ENCODE measurements at regions not wholly inside any gene's neighbourhood (a gene's known extent, or its start where the extent isn't known, plus 50 kb on each side); places are given as distances from the start of the nearest gene placed in this dataset.

DNA sequence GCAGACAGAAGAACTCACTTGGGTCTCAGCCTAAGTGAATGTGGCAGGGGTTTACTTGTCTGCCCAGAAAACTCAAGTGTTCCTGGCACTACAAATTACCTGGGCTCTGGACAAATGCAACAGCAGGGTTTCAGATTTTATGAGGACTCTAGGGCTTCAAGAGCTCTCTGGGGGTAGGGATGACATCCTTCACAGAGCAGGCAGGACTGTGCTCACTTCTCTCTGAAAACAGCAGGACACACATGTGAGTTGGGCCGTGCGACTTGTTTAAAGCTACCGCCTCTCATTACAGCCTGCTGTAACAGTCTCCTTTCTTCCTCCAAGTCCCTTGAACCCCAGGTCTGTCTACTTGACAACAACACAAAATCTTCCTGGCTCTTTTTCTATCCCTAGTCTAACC is 212.6 kb downstream of the EN1 start:
- Histone ChIP-seq H3K4me1 (ENCODE audit: control insufficient read depth, low read depth, low read length) (peaks cover 3% of the 10 kb centered on the region), H2BK15ac (replicated peaks; ENCODE audit: low read depth) (no peak overlapping the region), H3K4me2 (ENCODE audit: low read length) (no peak overlapping the region), H3K27me3 (ENCODE audit: insufficient read depth, low read length, poor library complexity) (no peaks in the 10 kb centered on the region), H3K79me1 (ENCODE audit: low read length) (no peaks in the 10 kb centered on the region), H3K4ac (ENCODE audit: low read depth, low read length) (no peak overlapping the region), H4K8ac (ENCODE audit: low read depth, low read length) (no peak overlapping the region), H3K18ac (ENCODE audit: low read length) (no peak overlapping the region), H3K4me3 (ENCODE audit: low read length) (no peak overlapping the region), H3K27ac (ENCODE audit: low read depth, low read length) (no peak overlapping the region), H3K79me2 (ENCODE audit: control insufficient read depth, insufficient read depth, low read length) (no peaks in the 10 kb centered on the region), H3K23ac (ENCODE audit: low read length) (no peak overlapping the region), H4K5ac (ENCODE audit: low read length) (no peak overlapping the region), H3K56ac (ENCODE audit: low read length) (no peak overlapping the region), H2BK120ac (ENCODE audit: low read depth, low read length) (no peak overlapping the region), H3K9ac (ENCODE audit: low read length) (no peak overlapping the region), H2AK5ac (ENCODE audit: low read length) (no peak overlapping the region), H3K36me3 (ENCODE audit: control insufficient read depth, insufficient read depth, low read length) (no peaks in the 10 kb centered on the region), H2BK5ac (ENCODE audit: low read length) (no peak overlapping the region)
- DNase-seq: no peak
- WGBS (ENCODE audit: extremely low coverage, insufficient coverage, low lambda C conversion rate): no CpG with 5 or more reads among the region's 3 CpGs

DNA sequence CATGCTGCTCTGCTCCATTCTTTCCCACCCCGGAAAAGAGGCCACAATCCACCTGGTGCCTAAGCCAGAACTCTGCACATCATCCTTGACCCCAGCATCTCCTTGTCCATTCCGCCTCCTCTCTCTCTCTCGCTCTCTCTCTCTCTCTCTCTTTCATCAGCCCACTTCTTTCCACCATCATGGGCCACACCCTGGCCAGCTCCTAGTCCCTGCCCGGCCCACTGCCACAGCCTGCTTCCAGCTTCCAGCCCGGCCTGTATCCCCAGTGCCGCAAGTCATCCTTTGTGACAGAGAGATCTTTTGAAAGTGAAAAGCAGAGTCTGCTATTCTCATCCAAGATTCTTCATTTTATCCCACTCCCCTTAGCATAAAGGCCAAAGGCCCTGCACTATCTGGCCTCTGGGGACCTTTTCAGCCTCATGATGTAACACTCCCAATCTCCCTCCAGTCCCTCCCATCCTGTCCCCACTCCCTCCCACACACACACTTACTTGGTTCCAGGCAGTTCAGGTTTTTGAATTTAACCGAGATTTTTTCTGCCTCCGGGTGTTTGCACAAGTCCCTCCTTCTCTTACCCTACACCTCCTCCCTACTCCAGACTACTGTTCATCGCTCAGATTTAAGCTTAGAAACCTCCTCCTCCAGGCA is 214.0 kb downstream of the EN1 start:
- Histone ChIP-seq H3K79me1 (ENCODE audit: low read length) (no peaks in the 10 kb centered on the region), H3K23ac (ENCODE audit: low read length) (no peak overlapping the region), H4K8ac (ENCODE audit: low read depth, low read length) (no peak overlapping the region), H3K27me3 (ENCODE audit: insufficient read depth, low read length, poor library complexity) (no peaks in the 10 kb centered on the region), H3K36me3 (ENCODE audit: control insufficient read depth, insufficient read depth, low read length) (no peaks in the 10 kb centered on the region), H3K79me2 (ENCODE audit: control insufficient read depth, insufficient read depth, low read length) (no peaks in the 10 kb centered on the region), H3K4ac (ENCODE audit: low read depth, low read length) (no peak overlapping the region), H2AK5ac (ENCODE audit: low read length) (no peak overlapping the region), H3K4me2 (ENCODE audit: low read length) (no peak overlapping the region), H3K27ac (ENCODE audit: low read depth, low read length) (no peak overlapping the region), H3K56ac (ENCODE audit: low read length) (no peak overlapping the region), H3K9ac (ENCODE audit: low read length) (no peak overlapping the region), H3K18ac (ENCODE audit: low read length) (no peak overlapping the region), H3K4me3 (ENCODE audit: low read length) (no peak overlapping the region), H4K5ac (ENCODE audit: low read length) (no peak overlapping the region), H3K4me1 (ENCODE audit: control insufficient read depth, low read depth, low read length) (peaks cover 3% of the 10 kb centered on the region), H2BK15ac (replicated peaks; ENCODE audit: low read depth) (no peak overlapping the region), H2BK5ac (ENCODE audit: low read length) (no peak overlapping the region), H2BK120ac (ENCODE audit: low read depth, low read length) (no peak overlapping the region)
- DNase-seq: no peak
- no CpG with 5 or more reads among the region's 9 CpGs for WGBS (ENCODE audit: extremely low coverage, insufficient coverage, low lambda C conversion rate)

DNA sequence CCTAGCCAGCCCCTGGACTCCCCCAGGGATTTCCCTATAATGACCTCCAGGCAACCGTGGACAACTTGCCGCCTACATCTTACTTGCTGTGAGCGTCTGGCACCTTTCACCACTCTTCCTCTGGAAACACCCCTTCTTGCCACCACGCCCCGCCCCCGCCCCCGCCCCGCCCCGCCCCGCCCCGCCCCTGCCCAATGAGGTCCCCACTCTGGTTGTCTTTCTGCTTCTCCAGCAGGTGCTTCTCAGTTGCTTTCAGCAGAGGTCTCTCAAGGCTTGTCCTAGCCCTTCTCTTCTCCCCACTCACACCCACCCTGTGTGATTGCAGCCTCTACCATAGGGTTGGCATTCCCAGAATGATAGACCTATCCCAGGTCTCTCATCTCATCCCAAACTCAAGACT is 214.5 kb downstream of the EN1 start:
- no peak overlapping the region for H3K9ac ChIP-seq (ENCODE audit: low read length)
- H3K56ac ChIP-seq (ENCODE audit: low read length): no peak overlapping the region
- no peak overlapping the region for H3K4me2 ChIP-seq (ENCODE audit: low read length)
- H3K4me3 ChIP-seq (ENCODE audit: low read length): no peak overlapping the region
- H3K23ac ChIP-seq (ENCODE audit: low read length): no peak overlapping the region
- no peaks in the 10 kb centered on the region for H3K79me2 ChIP-seq (ENCODE audit: control insufficient read depth, insufficient read depth, low read length)
- no peak overlapping the region for H4K5ac ChIP-seq (ENCODE audit: low read length)
- H2AK5ac ChIP-seq (ENCODE audit: low read length): no peak overlapping the region
- H3K27me3 ChIP-seq (ENCODE audit: insufficient read depth, low read length, poor library complexity): no peaks in the 10 kb centered on the region
- H3K4me1 ChIP-seq (ENCODE audit: control insufficient read depth, low read depth, low read length): peaks cover 3% of the 10 kb centered on the region
- H4K8ac ChIP-seq (ENCODE audit: low read depth, low read length): no peak overlapping the region
- no peak overlapping the region for H2BK120ac ChIP-seq (ENCODE audit: low read depth, low read length)
- no peak overlapping the region for H2BK5ac ChIP-seq (ENCODE audit: low read length)
- no peak overlapping the region for H3K18ac ChIP-seq (ENCODE audit: low read length)
- no CpG with 5 or more reads among the region's 11 CpGs for WGBS (ENCODE audit: extremely low coverage, insufficient coverage, low lambda C conversion rate)
- peak; percentile 44 for DNase-seq
- H3K36me3 ChIP-seq (ENCODE audit: control insufficient read depth, insufficient read depth, low read length): no peaks in the 10 kb centered on the region
- no peak overlapping the region for H2BK15ac ChIP-seq (replicated peaks; ENCODE audit: low read depth)
- H3K27ac ChIP-seq (ENCODE audit: low read depth, low read length): no peak overlapping the region
- H3K79me1 ChIP-seq (ENCODE audit: low read length): no peaks in the 10 kb centered on the region
- no peak overlapping the region for H3K4ac ChIP-seq (ENCODE audit: low read depth, low read length)

DNA sequence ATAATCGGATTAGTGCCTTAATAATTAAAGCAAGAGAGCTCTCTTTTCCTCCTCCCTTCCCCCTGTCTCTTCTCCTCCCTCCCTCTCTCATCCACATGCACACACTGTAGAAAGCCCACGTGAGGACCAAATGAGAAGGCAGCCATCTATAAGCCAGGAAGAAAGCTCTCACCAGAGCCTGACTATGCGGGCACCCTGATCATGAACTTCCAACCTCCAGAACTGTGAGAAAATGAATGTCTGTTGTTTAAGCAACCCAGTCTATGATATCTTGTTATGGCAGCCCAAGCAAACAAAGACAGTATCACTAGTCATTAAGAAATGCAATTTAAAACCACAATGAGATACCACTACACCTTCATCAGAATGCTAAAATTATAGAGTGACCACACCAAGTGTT is 220.3 kb downstream of the EN1 start:
- no peak overlapping the region for H3K56ac ChIP-seq (ENCODE audit: low read length)
- H2BK5ac ChIP-seq (ENCODE audit: low read length): no peak overlapping the region
- no peak overlapping the region for H4K5ac ChIP-seq (ENCODE audit: low read length)
- H2BK15ac ChIP-seq (replicated peaks; ENCODE audit: low read depth): no peak overlapping the region
- no peak overlapping the region for H3K18ac ChIP-seq (ENCODE audit: low read length)
- H2AK5ac ChIP-seq (ENCODE audit: low read length): no peak overlapping the region
- no peak overlapping the region for H4K8ac ChIP-seq (ENCODE audit: low read depth, low read length)
- H3K27ac ChIP-seq (ENCODE audit: low read depth, low read length): no peak overlapping the region
- H3K4me2 ChIP-seq (ENCODE audit: low read length): no peak overlapping the region
- no peak overlapping the region for H3K4me3 ChIP-seq (ENCODE audit: low read length)
- no peak overlapping the region for H3K4ac ChIP-seq (ENCODE audit: low read depth, low read length)
- H3K36me3 ChIP-seq (ENCODE audit: control insufficient read depth, insufficient read depth, low read length): no peaks in the 10 kb centered on the region
- no peaks in the 10 kb centered on the region for H3K4me1 ChIP-seq (ENCODE audit: control insufficient read depth, low read depth, low read length)
- no peaks in the 10 kb centered on the region for H3K27me3 ChIP-seq (ENCODE audit: insufficient read depth, low read length, poor library complexity)
- no peaks in the 10 kb centered on the region for H3K79me1 ChIP-seq (ENCODE audit: low read length)
- H3K9ac ChIP-seq (ENCODE audit: low read length): no peak overlapping the region
- no peak overlapping the region for H2BK120ac ChIP-seq (ENCODE audit: low read depth, low read length)
- no CpG with 5 or more reads among the region's 3 CpGs for WGBS (ENCODE audit: extremely low coverage, insufficient coverage, low lambda C conversion rate)
- no peaks in the 10 kb centered on the region for H3K79me2 ChIP-seq (ENCODE audit: control insufficient read depth, insufficient read depth, low read length)
- DNase-seq: no peak
- H3K23ac ChIP-seq (ENCODE audit: low read length): no peak overlapping the region

DNA sequence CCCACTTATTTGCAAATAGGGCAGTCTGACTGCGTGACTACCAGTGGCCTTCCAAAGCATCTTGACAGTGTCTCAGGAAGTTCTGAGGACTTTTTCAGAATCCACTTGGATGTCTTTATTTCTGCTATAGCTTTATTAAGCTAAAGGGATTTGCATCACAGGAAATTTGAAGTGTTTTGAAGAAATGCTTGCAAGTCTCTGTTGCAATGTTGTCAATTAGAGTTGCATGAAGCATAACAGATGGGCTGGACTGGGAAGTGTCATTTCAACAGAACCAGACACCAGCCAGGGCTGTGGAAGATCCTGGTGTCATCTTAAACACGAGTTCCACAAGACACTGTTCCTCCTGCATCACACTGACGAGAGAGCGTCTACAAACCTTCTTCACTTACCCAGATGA is 224.5 kb downstream of the EN1 start:
- Histone ChIP-seq H3K27ac (ENCODE audit: low read depth, low read length) (no peak overlapping the region), H3K23ac (ENCODE audit: low read length) (no peak overlapping the region), H3K56ac (ENCODE audit: low read length) (no peak overlapping the region), H4K8ac (ENCODE audit: low read depth, low read length) (no peak overlapping the region), H2BK120ac (ENCODE audit: low read depth, low read length) (no peak overlapping the region), H3K18ac (ENCODE audit: low read length) (no peak overlapping the region), H3K36me3 (ENCODE audit: control insufficient read depth, insufficient read depth, low read length) (no peaks in the 10 kb centered on the region), H4K5ac (ENCODE audit: low read length) (no peak overlapping the region), H3K79me1 (ENCODE audit: low read length) (no peaks in the 10 kb centered on the region), H3K9ac (ENCODE audit: low read length) (no peak overlapping the region), H3K4me1 (ENCODE audit: control insufficient read depth, low read depth, low read length) (no peaks in the 10 kb centered on the region), H3K4me2 (ENCODE audit: low read length) (no peak overlapping the region), H2BK5ac (ENCODE audit: low read length) (no peak overlapping the region), H2BK15ac (replicated peaks; ENCODE audit: low read depth) (no peak overlapping the region), H2AK5ac (ENCODE audit: low read length) (no peak overlapping the region), H3K27me3 (ENCODE audit: insufficient read depth, low read length, poor library complexity) (no peaks in the 10 kb centered on the region), H3K4me3 (ENCODE audit: low read length) (no peak overlapping the region), H3K79me2 (ENCODE audit: control insufficient read depth, insufficient read depth, low read length) (no peaks in the 10 kb centered on the region), H3K4ac (ENCODE audit: low read depth, low read length) (no peak overlapping the region)
- no peak for DNase-seq
- WGBS (ENCODE audit: extremely low coverage, insufficient coverage, low lambda C conversion rate): no CpG with 5 or more reads among the region's 4 CpGs

DNA sequence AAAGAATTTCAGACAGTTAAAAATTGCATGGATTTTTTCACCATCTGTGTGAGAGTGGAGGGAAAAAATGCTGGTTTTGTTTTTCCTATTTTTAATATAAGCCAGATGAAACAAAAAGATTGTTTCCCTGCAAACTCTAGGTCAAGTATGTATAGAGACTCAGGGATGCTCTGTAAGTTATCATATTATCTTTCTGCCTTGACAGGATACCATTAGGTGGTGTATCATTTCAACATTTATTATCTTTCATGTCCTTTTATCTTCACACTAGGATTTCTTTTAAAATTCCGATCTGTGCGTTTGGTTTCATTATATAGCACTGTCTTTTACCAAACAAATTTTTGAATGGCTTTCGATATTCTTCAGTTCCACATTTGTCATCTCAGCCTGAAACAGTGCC is 225.3 kb downstream of the EN1 start:
- Histone ChIP-seq H3K9ac (ENCODE audit: low read length) (no peak overlapping the region), H3K27me3 (ENCODE audit: insufficient read depth, low read length, poor library complexity) (no peaks in the 10 kb centered on the region), H2AK5ac (ENCODE audit: low read length) (no peak overlapping the region), H3K4me2 (ENCODE audit: low read length) (no peak overlapping the region), H3K4me1 (ENCODE audit: control insufficient read depth, low read depth, low read length) (no peaks in the 10 kb centered on the region), H3K4me3 (ENCODE audit: low read length) (no peak overlapping the region), H3K79me2 (ENCODE audit: control insufficient read depth, insufficient read depth, low read length) (no peaks in the 10 kb centered on the region), H2BK15ac (replicated peaks; ENCODE audit: low read depth) (no peak overlapping the region), H4K8ac (ENCODE audit: low read depth, low read length) (no peak overlapping the region), H3K4ac (ENCODE audit: low read depth, low read length) (no peak overlapping the region), H3K27ac (ENCODE audit: low read depth, low read length) (no peak overlapping the region), H4K5ac (ENCODE audit: low read length) (no peak overlapping the region), H3K79me1 (ENCODE audit: low read length) (no peaks in the 10 kb centered on the region), H2BK120ac (ENCODE audit: low read depth, low read length) (no peak overlapping the region), H3K36me3 (ENCODE audit: control insufficient read depth, insufficient read depth, low read length) (no peaks in the 10 kb centered on the region), H3K56ac (ENCODE audit: low read length) (no peak overlapping the region), H3K18ac (ENCODE audit: low read length) (no peak overlapping the region), H2BK5ac (ENCODE audit: low read length) (no peak overlapping the region), H3K23ac (ENCODE audit: low read length) (no peak overlapping the region)
- no CpG with 5 or more reads among the region's 3 CpGs for WGBS (ENCODE audit: extremely low coverage, insufficient coverage, low lambda C conversion rate)
- DNase-seq: no peak
